ENCODE measurements at regions not wholly inside any gene's neighbourhood (a gene's known extent, or its start where the extent isn't known, plus 50 kb on each side); places are given as distances from the start of the nearest gene placed in this dataset.

DNA sequence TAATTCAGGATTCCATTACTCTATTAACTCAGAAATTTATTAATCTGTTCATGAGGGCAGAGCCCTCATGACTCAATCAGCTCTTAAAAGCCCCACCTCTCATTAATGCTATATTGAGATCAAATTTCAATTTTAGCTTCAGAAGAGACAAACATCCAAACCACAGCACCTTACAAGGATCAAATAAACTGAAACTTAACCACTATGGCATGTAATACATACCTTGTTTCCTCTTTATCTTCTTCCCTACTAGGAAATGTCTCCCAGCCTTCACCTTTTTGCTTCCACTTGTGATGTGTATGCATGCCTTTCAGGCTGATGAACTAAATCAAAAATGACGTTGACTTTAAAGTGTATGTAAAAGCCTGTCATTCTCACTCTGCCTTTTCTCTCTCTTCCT, 2121.3 kb downstream of the NCAM2 start:
- no peak for DNase-seq
- Mint-ChIP-seq H3K4me1 (ENCODE audit: low read depth) (no peaks in the 10 kb centered on the region), H3K36me3 (ENCODE audit: low read depth) (no peaks in the 10 kb centered on the region), H3K9me3 (no peaks in the 10 kb centered on the region), H3K4me3 (no peak overlapping the region), H3K27me3 (no peaks in the 10 kb centered on the region), H3K27ac (no peak overlapping the region)
- no peak for ATAC-seq
- intact Hi-C loops (cut with micrococcal nuclease) = no loop called here
- POLR2A ChIA-PET = no interaction called here
- no peak for TF ChIP-seq CTCF (IDR thresholded peaks at IDR 0.05)
- CTCF ChIA-PET = no interaction called here

DNA sequence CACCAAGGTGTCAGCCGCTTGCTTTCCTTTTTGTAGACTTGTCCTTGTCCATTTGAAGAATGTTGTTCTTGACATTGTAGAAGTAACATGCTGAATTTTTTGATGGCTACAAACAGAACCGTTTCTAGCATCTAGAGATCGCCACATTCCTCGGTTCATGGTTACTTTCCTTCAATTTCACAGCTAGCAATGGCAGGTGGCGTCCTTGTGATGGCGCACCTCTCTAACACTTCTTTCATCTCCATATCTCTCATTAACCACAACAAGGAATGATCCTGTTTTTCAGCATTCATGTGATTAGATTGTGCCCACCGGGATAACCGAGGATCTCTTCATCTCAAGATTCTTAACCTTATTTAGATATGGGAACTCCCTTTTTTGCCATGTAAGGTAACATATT, 2129.8 kb downstream of the NCAM2 start:
- no peaks in the 10 kb centered on the region for H3K9me3 Mint-ChIP-seq
- no peaks in the 10 kb centered on the region for H3K4me1 Mint-ChIP-seq (ENCODE audit: low read depth)
- no peak for TF ChIP-seq CTCF (IDR thresholded peaks at IDR 0.05)
- intact Hi-C loops (cut with micrococcal nuclease) = no loop called here
- DNase-seq (no peak), ATAC-seq (no peak)
- CTCF ChIA-PET = no interaction called here
- POLR2A ChIA-PET = no interaction called here
- no peaks in the 10 kb centered on the region for H3K36me3 Mint-ChIP-seq (ENCODE audit: low read depth)
- H3K4me3 Mint-ChIP-seq = no peak overlapping the region
- H3K27me3 Mint-ChIP-seq = no peaks in the 10 kb centered on the region
- H3K27ac Mint-ChIP-seq = no peak overlapping the region

DNA sequence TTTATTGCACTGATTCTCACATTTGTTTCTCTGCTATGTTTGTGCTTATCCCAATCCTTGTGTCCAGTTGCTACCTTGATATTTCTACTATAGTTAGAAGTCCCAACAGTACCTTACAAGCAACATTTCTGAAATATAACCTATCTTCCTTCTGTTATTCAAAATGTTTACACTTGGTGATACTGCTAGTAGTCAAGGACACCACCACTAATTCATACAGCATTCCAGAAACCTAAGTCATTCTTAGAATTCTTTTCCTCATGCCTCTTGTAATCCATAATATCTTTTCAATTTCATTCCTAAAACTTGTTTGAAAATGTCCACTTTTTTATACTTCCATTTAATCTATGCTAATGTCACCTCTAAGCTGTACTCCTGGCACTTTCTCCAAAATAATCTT, 2132.1 kb downstream of the NCAM2 start:
- no peak for TF ChIP-seq CTCF (IDR thresholded peaks at IDR 0.05)
- H3K4me1 Mint-ChIP-seq (ENCODE audit: low read depth) = no peaks in the 10 kb centered on the region
- DNase-seq = no peak
- no peaks in the 10 kb centered on the region for H3K36me3 Mint-ChIP-seq (ENCODE audit: low read depth)
- ChIA-PET POLR2A (no interaction called here), CTCF (no interaction called here)
- H3K4me3 Mint-ChIP-seq = no peak overlapping the region
- H3K27ac Mint-ChIP-seq = no peak overlapping the region
- ATAC-seq = no peak
- no peaks in the 10 kb centered on the region for H3K27me3 Mint-ChIP-seq
- no peaks in the 10 kb centered on the region for H3K9me3 Mint-ChIP-seq
- intact Hi-C loops (cut with micrococcal nuclease) = no loop called here

- no peak for TF ChIP-seq CTCF (IDR thresholded peaks at IDR 0.05)
- CTCF ChIA-PET = no interaction called here
- POLR2A ChIA-PET = no interaction called here
- DNase-seq (no peak), ATAC-seq (no peak)
- intact Hi-C loops (cut with micrococcal nuclease) = no loop called here
- no peak overlapping the region for H3K27ac Mint-ChIP-seq
- H3K27me3 Mint-ChIP-seq = no peaks in the 10 kb centered on the region
- peaks cover 3% of the 10 kb centered on the region for H3K9me3 Mint-ChIP-seq
- no peaks in the 10 kb centered on the region for H3K4me1 Mint-ChIP-seq (ENCODE audit: low read depth)
- no peaks in the 10 kb centered on the region for H3K36me3 Mint-ChIP-seq (ENCODE audit: low read depth)
- H3K4me3 Mint-ChIP-seq = no peak overlapping the region
Observed at GRCh38 chr21:23131177-23131576, 2133.0 kb downstream of the NCAM2 start.

- Mint-ChIP-seq H3K27me3 (no peaks in the 10 kb centered on the region), H3K4me1 (ENCODE audit: low read depth) (no peaks in the 10 kb centered on the region), H3K9me3 (peaks cover 6% of the 10 kb centered on the region), H3K36me3 (ENCODE audit: low read depth) (no peaks in the 10 kb centered on the region), H3K27ac (no peak overlapping the region), H3K4me3 (no peak overlapping the region)
- CTCF ChIA-PET = no interaction called here
- ATAC-seq (no peak), DNase-seq (no peak)
- POLR2A ChIA-PET = no interaction called here
- no peak for TF ChIP-seq CTCF (IDR thresholded peaks at IDR 0.05)
- intact Hi-C loops (cut with micrococcal nuclease) = no loop called here
Observed at GRCh38 chr21:23138797-23139196, 2140.6 kb downstream of the NCAM2 start.
